ENCODE measurements at regions not wholly inside any gene's neighbourhood (a gene's known extent, or its start where the extent isn't known, plus 50 kb on each side); places are given as distances from the start of the nearest gene placed in this dataset.

DNA sequence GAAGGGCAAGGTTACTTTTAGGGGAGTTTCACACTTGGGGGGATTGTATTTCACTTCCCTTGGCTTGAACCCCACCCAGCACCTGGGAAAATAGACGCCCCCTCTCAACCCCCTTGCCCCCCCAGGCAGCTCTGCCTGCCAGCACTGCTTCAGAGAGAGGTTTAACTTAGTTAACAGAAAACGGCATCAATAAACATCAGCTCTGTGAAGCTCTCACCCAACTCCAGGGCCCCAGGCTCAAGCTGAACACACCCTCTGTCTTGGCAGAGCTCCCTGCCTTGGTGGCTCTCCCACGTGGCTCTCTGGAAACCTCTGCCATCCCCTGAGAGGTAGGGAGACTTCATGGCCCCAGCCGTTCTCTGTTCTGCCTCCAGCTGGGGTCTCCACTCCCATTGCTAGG lies 244.1 kb downstream of the ACKR3 start:
- no peak for TF ChIP-seq GABPB1 (CRISPR knock-in tag; IDR thresholded peaks at IDR 0.05)
- TF ChIP-seq, protein P1, sequence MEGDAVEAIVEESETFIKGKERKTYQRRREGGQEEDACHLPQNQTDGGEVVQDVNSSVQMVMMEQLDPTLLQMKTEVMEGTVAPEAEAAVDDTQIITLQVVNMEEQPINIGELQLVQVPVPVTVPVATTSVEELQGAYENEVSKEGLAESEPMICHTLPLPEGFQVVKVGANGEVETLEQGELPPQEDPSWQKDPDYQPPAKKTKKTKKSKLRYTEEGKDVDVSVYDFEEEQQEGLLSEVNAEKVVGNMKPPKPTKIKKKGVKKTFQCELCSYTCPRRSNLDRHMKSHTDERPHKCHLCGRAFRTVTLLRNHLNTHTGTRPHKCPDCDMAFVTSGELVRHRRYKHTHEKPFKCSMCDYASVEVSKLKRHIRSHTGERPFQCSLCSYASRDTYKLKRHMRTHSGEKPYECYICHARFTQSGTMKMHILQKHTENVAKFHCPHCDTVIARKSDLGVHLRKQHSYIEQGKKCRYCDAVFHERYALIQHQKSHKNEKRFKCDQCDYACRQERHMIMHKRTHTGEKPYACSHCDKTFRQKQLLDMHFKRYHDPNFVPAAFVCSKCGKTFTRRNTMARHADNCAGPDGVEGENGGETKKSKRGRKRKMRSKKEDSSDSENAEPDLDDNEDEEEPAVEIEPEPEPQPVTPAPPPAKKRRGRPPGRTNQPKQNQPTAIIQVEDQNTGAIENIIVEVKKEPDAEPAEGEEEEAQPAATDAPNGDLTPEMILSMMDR (IDR thresholded peaks at IDR 0.05): no peak
